ENCODE measurements at regions not wholly inside any gene's neighbourhood (a gene's known extent, or its start where the extent isn't known, plus 50 kb on each side); places are given as distances from the start of the nearest gene placed in this dataset.

- ATAC-seq (ENCODE audit: low read depth) (no peak), DNase-seq (no peak)
- Histone ChIP-seq H3K27me3 (replicated peaks in 1 of 4; ENCODE audit: control extremely low read depth in 1 of 4, control insufficient read depth in 3 of 4, insufficient read depth in 4 of 4, low read length in 3 of 4) (no peaks in the 10 kb centered on the region), H4K20me1 (ENCODE audit: control insufficient read depth, insufficient read depth, low read length, poor library complexity, severe bottlenecking) (no peaks in the 10 kb centered on the region), H3K36me3 (replicated peaks in 1 of 2; ENCODE audit: control extremely low read depth in 1 of 2, control insufficient read depth in 1 of 2, extremely low read depth in 1 of 2, insufficient read depth in 2 of 2, low read length in 1 of 2) (no peaks in the 10 kb centered on the region), H2AFZ (ENCODE audit: insufficient read depth, low read depth, low read length, poor library complexity, severe bottlenecking) (no peak overlapping the region), H3K79me2 (ENCODE audit: control insufficient read depth, insufficient read depth, low read length) (no peaks in the 10 kb centered on the region), H3K4me3 (ENCODE audit: control extremely low read depth in 1 of 5, extremely low read depth in 1 of 5, insufficient read depth in 1 of 5, low read depth in 2 of 5, low read length in 4 of 5) (no peak overlapping the region), H3K27ac (ENCODE audit: low read length in 2 of 2) (no peak overlapping the region), H3K4me1 (ENCODE audit: control insufficient read depth in 2 of 2, insufficient read depth in 2 of 2, low read length in 2 of 2) (no peaks in the 10 kb centered on the region), H3K4me2 (replicated peaks; ENCODE audit: low read depth, low read length, poor library complexity, severe bottlenecking) (no peak overlapping the region), H3K9me3 (ENCODE audit: control extremely low read depth in 1 of 3, control insufficient read depth in 2 of 3, insufficient read depth in 1 of 3, low read length in 2 of 3) (peaks cover 0 to 3% (median 0%) of the 10 kb centered on the region in 3 donors), H3K9ac (ENCODE audit: low read length) (no peak overlapping the region)
- H3K4me3 Mint-ChIP-seq: no peak overlapping the region
- no peaks in the 10 kb centered on the region for H3K9me3 Mint-ChIP-seq (ENCODE audit: insufficient read depth)
- H3K27ac Mint-ChIP-seq: no peak overlapping the region
- CTCF ChIA-PET: no interaction called here
- no peaks in the 10 kb centered on the region for H3K27me3 Mint-ChIP-seq
- POLR2A ChIA-PET: no interaction called here
- no peaks in the 10 kb centered on the region for H3K4me1 Mint-ChIP-seq
- WGBS (ENCODE audit: insufficient coverage): 89% methylated on average over 1 of the region's 2 CpGs
- no peak for TF ChIP-seq EZH2 (IDR thresholded peaks at IDR 0.05; ENCODE audit: borderline replicate concordance, insufficient read depth, low read depth, low read length, poor library complexity, severe bottlenecking)
- TF ChIP-seq CTCF (IDR thresholded peaks at IDR 0.05): no peak
- intact Hi-C loops (cut with micrococcal nuclease): no loop called here
Observed at GRCh38 chr4:135724421-135724820, 1522.8 kb upstream of the PABPC4L start.

GRCh38 chr4:135718019-135718418 is 1516.4 kb upstream of the PABPC4L start:
- no peaks in the 10 kb centered on the region for H3K27me3 Mint-ChIP-seq
- POLR2A ChIA-PET: no interaction called here
- DNase-seq (no peak), ATAC-seq (ENCODE audit: low read depth) (no peak)
- H3K4me3 ChIP-seq (ENCODE audit: control extremely low read depth in 1 of 5, extremely low read depth in 1 of 5, insufficient read depth in 1 of 5, low read depth in 2 of 5, low read length in 4 of 5): no peak overlapping the region
- no CpG with 5 or more reads among the region's 1 CpG for WGBS (ENCODE audit: insufficient coverage)
- TF ChIP-seq EZH2 (IDR thresholded peaks at IDR 0.05; ENCODE audit: borderline replicate concordance, insufficient read depth, low read depth, low read length, poor library complexity, severe bottlenecking) (no peak), CTCF (IDR thresholded peaks at IDR 0.05) (no peak)
- no peak overlapping the region for H3K9ac ChIP-seq (ENCODE audit: low read length)
- no peaks in the 10 kb centered on the region for H4K20me1 ChIP-seq (ENCODE audit: control insufficient read depth, insufficient read depth, low read length, poor library complexity, severe bottlenecking)
- H3K27ac ChIP-seq (ENCODE audit: low read length in 2 of 2): no peak overlapping the region
- H3K9me3 ChIP-seq (ENCODE audit: control extremely low read depth in 1 of 3, control insufficient read depth in 2 of 3, insufficient read depth in 1 of 3, low read length in 2 of 3): no peaks in the 10 kb centered on the region
- H3K4me1 Mint-ChIP-seq: no peaks in the 10 kb centered on the region
- H3K27ac Mint-ChIP-seq: no peak overlapping the region
- H3K4me1 ChIP-seq (ENCODE audit: control insufficient read depth in 2 of 2, insufficient read depth in 2 of 2, low read length in 2 of 2): no peaks in the 10 kb centered on the region
- intact Hi-C loops (cut with micrococcal nuclease): no loop called here
- H3K36me3 ChIP-seq (replicated peaks in 1 of 2; ENCODE audit: control extremely low read depth in 1 of 2, control insufficient read depth in 1 of 2, extremely low read depth in 1 of 2, insufficient read depth in 2 of 2, low read length in 1 of 2): no peaks in the 10 kb centered on the region
- H3K79me2 ChIP-seq (ENCODE audit: control insufficient read depth, insufficient read depth, low read length): no peaks in the 10 kb centered on the region
- no peak overlapping the region for H3K4me3 Mint-ChIP-seq
- H3K27me3 ChIP-seq (replicated peaks in 1 of 4; ENCODE audit: control extremely low read depth in 1 of 4, control insufficient read depth in 3 of 4, insufficient read depth in 4 of 4, low read length in 3 of 4): no peaks in the 10 kb centered on the region
- H3K4me2 ChIP-seq (replicated peaks; ENCODE audit: low read depth, low read length, poor library complexity, severe bottlenecking): no peak overlapping the region
- CTCF ChIA-PET: no interaction called here
- no peak overlapping the region for H2AFZ ChIP-seq (ENCODE audit: insufficient read depth, low read depth, low read length, poor library complexity, severe bottlenecking)
- no peaks in the 10 kb centered on the region for H3K9me3 Mint-ChIP-seq (ENCODE audit: insufficient read depth)
